IPS DF 4.7 (cell line): ENCODE measurements at regions not wholly inside any gene's neighbourhood (a gene's known extent, or its start where the extent isn't known, plus 50 kb on each side); places are given as distances from the start of the nearest gene placed in this dataset.
"Not testable (repeated sequence)": the region's sequence is repeated elsewhere in the genome, so short reads cannot be mapped to it uniquely, and the experiment has no call there.

Experiments used
- DNase-seq: peaks from one replicate; pipeline ENCODE4 v3.0.0-alpha.2; 2013; ENCODE audit warnings: low spot score; ENCODE audit errors: extremely low read depth

GRCh38 chr11:127875131-127875530 is 712.2 kb downstream of the ETS1 start:
- DNase-seq = no peak

- DNase-seq = no peak
Observed at GRCh38 chr11:127873478-127873877, 713.9 kb downstream of the ETS1 start.

- DNase-seq = no peak
Observed at GRCh38 chr11:127866109-127866508, 721.2 kb downstream of the ETS1 start.

GRCh38 chr11:127864861-127865260 is 722.5 kb downstream of the ETS1 start:
- no peak for DNase-seq

- no peak for DNase-seq
Observed at GRCh38 chr11:127862406-127862805, 725.0 kb downstream of the ETS1 start.

GRCh38 chr11:127859941-127860354 is 727.4 kb downstream of the ETS1 start:
- DNase-seq = no peak

GRCh38 chr11:127844876-127845275 is 742.5 kb downstream of the ETS1 start:
- DNase-seq = no peak

GRCh38 chr11:127843483-127844396 is 743.6 kb downstream of the ETS1 start:
- peak; percentile 66 for DNase-seq

- no peak for DNase-seq
Observed at GRCh38 chr11:127825183-127825582, 762.2 kb downstream of the ETS1 start.

- DNase-seq = no peak
Observed at GRCh38 chr11:127818625-127819024, 768.7 kb downstream of the ETS1 start.

GRCh38 chr11:127816962-127817361 is 770.4 kb downstream of the ETS1 start:
- no peak for DNase-seq

GRCh38 chr11:127815331-127815730 is 772.0 kb downstream of the ETS1 start:
- no peak for DNase-seq

GRCh38 chr11:127806501-127806900 is 780.9 kb downstream of the ETS1 start:
- no peak for DNase-seq

- DNase-seq = no peak
Observed at GRCh38 chr11:127805771-127806170, 781.6 kb downstream of the ETS1 start.

GRCh38 chr11:127804747-127805400 is 782.5 kb downstream of the ETS1 start:
- DNase-seq = no peak

- DNase-seq = no peak
Observed at GRCh38 chr11:127803755-127804154, 783.6 kb downstream of the ETS1 start.

- DNase-seq = no peak
Observed at GRCh38 chr11:127800989-127801688, 786.2 kb downstream of the ETS1 start.

GRCh38 chr11:127795326-127795725 is 792.0 kb downstream of the ETS1 start:
- DNase-seq = no peak

- DNase-seq = no peak
Observed at GRCh38 chr11:127791844-127792243, 791.3 kb upstream of the KIRREL3 start.

GRCh38 chr11:127790592-127790991 is 790.0 kb upstream of the KIRREL3 start:
- no peak for DNase-seq

- DNase-seq = no peak
Observed at GRCh38 chr11:127789927-127790326, 789.4 kb upstream of the KIRREL3 start.

GRCh38 chr11:127772938-127773337 is 772.4 kb upstream of the KIRREL3 start:
- DNase-seq = not testable (repeated sequence)
